Esophagus squamous epithelium (tissue), 5 donors: ENCODE measurements at regions not wholly inside any gene's neighbourhood (a gene's known extent, or its start where the extent isn't known, plus 50 kb on each side); places are given as distances from the start of the nearest gene placed in this dataset.

Source experiments
- DNase-seq: peaks from one replicate; lab custom pipeline; 2025; lab: John Stamatoyannopoulos, UW
- H3K27ac ChIP-seq, 4 donors: fragments of 200-600 bp; sonication (generic); one replicate each; pipeline ENCODE4 v1.5.1; 2016 to 2019; ENCODE audit warnings: mild to moderate bottlenecking in 1 of 4
- H3K27me3 ChIP-seq, 4 donors: fragments of 200-600 bp; sonication (generic); 1 replicate in 3 of 4; 2 replicates in 1 of 4; pipeline versions ENCODE4 v1.5.1 to v1.6.0; 2017 to 2021; ENCODE audit warnings: antibody characterized with exemption in 1 of 4
- H3K36me3 ChIP-seq, 3 donors: fragments of 200-600 bp; sonication (generic); one replicate each; pipeline ENCODE4 v1.5.1; 2016 to 2019
- H3K4me1 ChIP-seq, 3 donors: fragments of 200-600 bp; sonication (generic); one replicate each; pipeline ENCODE4 v1.5.1; 2017 to 2019
- H3K4me3 ChIP-seq, 4 donors: fragments of 200-600 bp; sonication (generic); 1 replicate in 3 of 4; 2 replicates in 1 of 4; pipeline ENCODE4 v1.5.1; 2016 to 2019; ENCODE audit warnings: mild to moderate bottlenecking in 2 of 4, moderate library complexity in 1 of 4
- H3K9me3 ChIP-seq, 3 donors: fragments of 200-600 bp; sonication (generic); one replicate each; pipeline ENCODE4 v1.5.1; 2016 to 2019
- CTCF ChIP-seq, 6 experiments: fragments of 450-650 bp in 4 of 6; fragments of 200-600 bp in 2 of 6; sonication (generic) in 2 of 6; IDR thresholded peaks; one replicate each; pipeline ENCODE4 v1.5.1; 2016 to 2019; ENCODE audit warnings: antibody characterized with exemption in 6 of 6, mild to moderate bottlenecking in 4 of 6, moderate library complexity in 4 of 6
- POLR2A ChIP-seq, 4 donors: fragments of 450-650 bp; IDR thresholded peaks; one replicate each; pipeline ENCODE4 v1.6.1; 2017; ENCODE audit warnings: antibody characterized with exemption in 4 of 4, mild to moderate bottlenecking in 4 of 4, moderate library complexity in 3 of 4
- WGBS, 2 donors: methylation state at CpG; one replicate each; pipeline ENCODE4 v1.1.5; 2018; 5-methylcytosine and 5-hydroxymethylcytosine counted together
- intact Hi-C: fragments of 100-400 bp; cut with DNase I; formaldehyde crosslinking; loops from one replicate; pipeline ENCODE4 v1.15.0; 2022
- donor health status: DM: yes; HTN: yes; CAD: no.

GRCh38 chr7:153010416-153010815 is 250.9 kb downstream of the ACTR3B start:
- Histone ChIP-seq H3K4me1 (no peaks in the 10 kb centered on the region), H3K9me3 (no peaks in the 10 kb centered on the region), H3K4me3 (no peak overlapping the region), H3K36me3 (no peaks in the 10 kb centered on the region), H3K27me3 (no peaks in the 10 kb centered on the region), H3K27ac (no peak overlapping the region)
- intact Hi-C loops = no loop called here
- TF ChIP-seq POLR2A (IDR thresholded peaks at IDR 0.05) = no peak
- no peak for TF ChIP-seq CTCF (IDR thresholded peaks at IDR 0.05)
- 82 to 85% methylated on average over 9 to 10 of the region's 10 CpGs for WGBS, 2 donors
- DNase-seq = no peak

GRCh38 chr7:153012203-153012602 is 252.7 kb downstream of the ACTR3B start:
- WGBS, 2 donors = 63 to 87% methylated on average over 3 to 4 of the region's 4 CpGs
- H3K36me3 ChIP-seq = no peaks in the 10 kb centered on the region
- TF ChIP-seq POLR2A (IDR thresholded peaks at IDR 0.05) (no peak), CTCF (IDR thresholded peaks at IDR 0.05) (no peak)
- intact Hi-C loops = no loop called here
- H3K4me1 ChIP-seq = no peaks in the 10 kb centered on the region
- no peak overlapping the region for H3K27ac ChIP-seq
- no peaks in the 10 kb centered on the region for H3K9me3 ChIP-seq
- no peaks in the 10 kb centered on the region for H3K27me3 ChIP-seq
- DNase-seq = no peak
- H3K4me3 ChIP-seq = no peak overlapping the region

- H3K4me1 ChIP-seq = no peaks in the 10 kb centered on the region
- intact Hi-C loops = no loop called here
- no peaks in the 10 kb centered on the region for H3K36me3 ChIP-seq
- H3K9me3 ChIP-seq = no peaks in the 10 kb centered on the region
- TF ChIP-seq CTCF (IDR thresholded peaks at IDR 0.05) = no peak
- no peak for TF ChIP-seq POLR2A (IDR thresholded peaks at IDR 0.05)
- no peaks in the 10 kb centered on the region for H3K27me3 ChIP-seq
- no peak overlapping the region for H3K27ac ChIP-seq
- WGBS, 2 donors = 57 to 60% methylated on average over 8 to 14 of the region's 14 CpGs
- no peak for DNase-seq
- H3K4me3 ChIP-seq = no peak overlapping the region
Observed at GRCh38 chr7:153017223-153017622, 257.7 kb downstream of the ACTR3B start.

- Histone ChIP-seq H3K27me3 (no peaks in the 10 kb centered on the region), H3K9me3 (no peaks in the 10 kb centered on the region), H3K36me3 (no peaks in the 10 kb centered on the region), H3K4me1 (no peaks in the 10 kb centered on the region), H3K27ac (no peak overlapping the region), H3K4me3 (no peak overlapping the region)
- DNase-seq = no peak
- 70 to 75% methylated on average over 6 of the region's 6 CpGs for WGBS, 2 donors
- intact Hi-C loops = no loop called here
- TF ChIP-seq CTCF (IDR thresholded peaks at IDR 0.05) = no peak
- TF ChIP-seq POLR2A (IDR thresholded peaks at IDR 0.05) = no peak
Observed at GRCh38 chr7:153021542-153021941, 262.0 kb downstream of the ACTR3B start.

DNA sequence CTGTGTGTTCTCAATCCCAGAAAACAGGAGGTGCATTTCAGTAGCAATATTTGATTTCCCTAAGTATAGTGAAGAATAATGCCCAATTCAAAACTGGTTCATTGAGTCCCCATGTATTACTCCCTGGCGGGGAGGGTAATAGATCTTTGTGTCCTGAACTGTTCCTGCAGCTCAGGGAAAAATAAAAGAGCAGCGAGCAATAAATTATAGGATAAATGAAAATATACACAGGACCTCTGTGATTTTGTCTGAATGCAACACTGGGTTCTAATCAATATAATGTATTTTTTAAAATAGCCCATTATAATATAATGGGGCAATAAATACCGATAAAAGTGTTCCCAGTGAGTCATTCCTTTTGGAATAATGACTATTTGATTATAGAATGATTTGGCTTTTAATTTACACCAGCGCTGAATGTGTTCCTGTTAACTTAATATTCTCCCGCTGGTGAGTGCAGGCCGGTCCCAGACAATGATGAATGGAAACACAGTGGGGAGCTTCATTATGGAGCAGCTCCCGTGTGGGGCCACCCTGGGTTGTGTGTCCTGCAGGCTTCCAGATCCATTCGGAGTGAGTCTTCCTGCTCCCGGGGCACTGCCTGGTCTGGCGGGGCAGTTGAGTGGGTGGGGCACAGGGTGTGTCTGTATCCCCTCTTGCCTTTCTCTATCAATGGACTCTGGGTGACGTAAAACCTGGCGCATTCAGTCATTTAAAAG is 263.1 kb downstream of the ACTR3B start:
- Histone ChIP-seq H3K4me3 (no peak overlapping the region), H3K36me3 (no peaks in the 10 kb centered on the region), H3K4me1 (no peaks in the 10 kb centered on the region), H3K9me3 (no peaks in the 10 kb centered on the region), H3K27me3 (no peaks in the 10 kb centered on the region), H3K27ac (no peak overlapping the region)
- TF ChIP-seq CTCF (IDR thresholded peaks at IDR 0.05) (no peak), POLR2A (IDR thresholded peaks at IDR 0.05) (no peak)
- intact Hi-C loops = no loop called here
- DNase-seq = no peak
- WGBS, 2 donors = 53 to 60% methylated on average over 9 to 10 of the region's 12 CpGs
